ENCODE measurements at regions not wholly inside any gene's neighbourhood (a gene's known extent, or its start where the extent isn't known, plus 50 kb on each side); places are given as distances from the start of the nearest gene placed in this dataset.

DNA sequence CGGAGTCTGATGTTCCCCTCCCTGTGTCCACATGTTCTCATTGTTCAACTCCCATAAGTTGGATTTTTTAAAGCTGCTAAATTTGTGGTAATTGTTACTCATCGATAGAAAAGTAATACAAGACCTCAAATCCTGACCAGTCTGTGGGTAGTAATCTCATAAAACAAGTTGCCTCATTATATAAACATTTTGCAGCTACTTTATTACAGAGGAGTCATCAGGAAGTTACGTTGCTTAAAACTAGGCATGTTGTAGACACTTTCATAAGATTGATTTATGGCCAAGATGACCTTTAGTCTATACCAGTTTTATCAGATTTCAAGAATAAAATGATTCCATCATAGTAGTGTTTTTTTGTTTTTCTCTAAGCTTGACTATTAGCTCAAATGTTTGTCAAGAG is 208.8 kb downstream of the GIPC2 start:
- Histone ChIP-seq H3K9ac (ENCODE audit: low read length) (no peak overlapping the region), H3K27ac (ENCODE audit: low read length in 2 of 2) (no peak overlapping the region), H3K9me3 (ENCODE audit: control extremely low read depth in 1 of 3, control insufficient read depth in 2 of 3, insufficient read depth in 1 of 3, low read length in 2 of 3) (peaks cover 0 to 11% (median 0%) of the 10 kb centered on the region in 3 donors), H3K79me2 (ENCODE audit: control insufficient read depth, insufficient read depth, low read length) (no peaks in the 10 kb centered on the region), H3K4me2 (replicated peaks; ENCODE audit: low read depth, low read length, poor library complexity, severe bottlenecking) (no peak overlapping the region), H3K4me3 (ENCODE audit: control extremely low read depth in 1 of 5, extremely low read depth in 1 of 5, insufficient read depth in 1 of 5, low read depth in 2 of 5, low read length in 4 of 5) (no peak overlapping the region), H4K20me1 (ENCODE audit: control insufficient read depth, insufficient read depth, low read length, poor library complexity, severe bottlenecking) (no peaks in the 10 kb centered on the region), H3K4me1 (ENCODE audit: control insufficient read depth in 2 of 2, insufficient read depth in 2 of 2, low read length in 2 of 2) (no peaks in the 10 kb centered on the region), H3K27me3 (replicated peaks in 1 of 4; ENCODE audit: control extremely low read depth in 1 of 4, control insufficient read depth in 3 of 4, insufficient read depth in 4 of 4, low read length in 3 of 4) (peaks cover 0 to 3% (median 0%) of the 10 kb centered on the region in 4 experiments), H3K36me3 (replicated peaks in 1 of 2; ENCODE audit: control extremely low read depth in 1 of 2, control insufficient read depth in 1 of 2, extremely low read depth in 1 of 2, insufficient read depth in 2 of 2, low read length in 1 of 2) (no peaks in the 10 kb centered on the region), H2AFZ (ENCODE audit: insufficient read depth, low read depth, low read length, poor library complexity, severe bottlenecking) (no peak overlapping the region)
- H3K4me1 Mint-ChIP-seq: no peaks in the 10 kb centered on the region
- DNase-seq: no peak
- no peak for TF ChIP-seq EZH2 (IDR thresholded peaks at IDR 0.05; ENCODE audit: borderline replicate concordance, insufficient read depth, low read depth, low read length, poor library complexity, severe bottlenecking)
- TF ChIP-seq, protein P1, sequence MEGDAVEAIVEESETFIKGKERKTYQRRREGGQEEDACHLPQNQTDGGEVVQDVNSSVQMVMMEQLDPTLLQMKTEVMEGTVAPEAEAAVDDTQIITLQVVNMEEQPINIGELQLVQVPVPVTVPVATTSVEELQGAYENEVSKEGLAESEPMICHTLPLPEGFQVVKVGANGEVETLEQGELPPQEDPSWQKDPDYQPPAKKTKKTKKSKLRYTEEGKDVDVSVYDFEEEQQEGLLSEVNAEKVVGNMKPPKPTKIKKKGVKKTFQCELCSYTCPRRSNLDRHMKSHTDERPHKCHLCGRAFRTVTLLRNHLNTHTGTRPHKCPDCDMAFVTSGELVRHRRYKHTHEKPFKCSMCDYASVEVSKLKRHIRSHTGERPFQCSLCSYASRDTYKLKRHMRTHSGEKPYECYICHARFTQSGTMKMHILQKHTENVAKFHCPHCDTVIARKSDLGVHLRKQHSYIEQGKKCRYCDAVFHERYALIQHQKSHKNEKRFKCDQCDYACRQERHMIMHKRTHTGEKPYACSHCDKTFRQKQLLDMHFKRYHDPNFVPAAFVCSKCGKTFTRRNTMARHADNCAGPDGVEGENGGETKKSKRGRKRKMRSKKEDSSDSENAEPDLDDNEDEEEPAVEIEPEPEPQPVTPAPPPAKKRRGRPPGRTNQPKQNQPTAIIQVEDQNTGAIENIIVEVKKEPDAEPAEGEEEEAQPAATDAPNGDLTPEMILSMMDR (IDR thresholded peaks at IDR 0.05): no peak
- H3K9me3 Mint-ChIP-seq (ENCODE audit: insufficient read depth): no peaks in the 10 kb centered on the region
- H3K27ac Mint-ChIP-seq: no peak overlapping the region
- peaks cover 3% of the 10 kb centered on the region for H3K27me3 Mint-ChIP-seq
- ATAC-seq (ENCODE audit: low read depth): no peak
- intact Hi-C loops (cut with micrococcal nuclease): no loop called here
- POLR2A ChIA-PET: no interaction called here
- H3K4me3 Mint-ChIP-seq: no peak overlapping the region
- no CpG with 5 or more reads among the region's 3 CpGs for whole genome bisulfite sequencing (ENCODE audit: insufficient coverage)
- CTCF ChIA-PET: no interaction called here

DNA sequence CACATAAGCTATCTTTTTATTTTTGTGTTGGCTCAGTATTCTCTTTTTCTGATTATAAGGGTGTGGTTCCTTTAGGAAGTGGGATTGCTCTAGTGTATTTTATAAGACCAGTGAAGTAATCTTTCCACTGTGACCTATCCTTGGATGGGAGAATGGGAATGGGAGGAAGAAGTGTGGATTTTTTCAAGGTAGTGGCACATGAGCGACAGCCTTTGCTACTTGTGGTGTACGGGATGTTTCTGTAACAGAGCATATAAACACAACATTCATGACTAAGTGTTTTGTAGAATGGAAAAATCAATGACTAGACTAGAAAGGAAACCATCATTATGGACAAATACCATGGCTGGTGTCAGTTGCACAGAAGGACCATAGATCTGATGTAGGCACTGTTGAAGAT is 209.6 kb downstream of the GIPC2 start:
- no peak overlapping the region for H3K27ac ChIP-seq (ENCODE audit: low read length in 2 of 2)
- no peaks in the 10 kb centered on the region for H3K4me1 ChIP-seq (ENCODE audit: control insufficient read depth in 2 of 2, insufficient read depth in 2 of 2, low read length in 2 of 2)
- intact Hi-C loops (cut with micrococcal nuclease): no loop called here
- Mint-ChIP-seq H3K4me1 (no peaks in the 10 kb centered on the region), H3K27me3 (peaks cover 3% of the 10 kb centered on the region), H3K4me3 (no peak overlapping the region), H3K27ac (no peak overlapping the region), H3K9me3 (ENCODE audit: insufficient read depth) (no peaks in the 10 kb centered on the region)
- ChIA-PET POLR2A (no interaction called here), CTCF (no interaction called here)
- peaks cover 0 to 11% (median 0%) of the 10 kb centered on the region in 3 donors for H3K9me3 ChIP-seq (ENCODE audit: control extremely low read depth in 1 of 3, control insufficient read depth in 2 of 3, insufficient read depth in 1 of 3, low read length in 2 of 3)
- H4K20me1 ChIP-seq (ENCODE audit: control insufficient read depth, insufficient read depth, low read length, poor library complexity, severe bottlenecking): no peaks in the 10 kb centered on the region
- H3K4me2 ChIP-seq (replicated peaks; ENCODE audit: low read depth, low read length, poor library complexity, severe bottlenecking): no peak overlapping the region
- H3K27me3 ChIP-seq (replicated peaks in 1 of 4; ENCODE audit: control extremely low read depth in 1 of 4, control insufficient read depth in 3 of 4, insufficient read depth in 4 of 4, low read length in 3 of 4): peaks cover 0 to 3% (median 0%) of the 10 kb centered on the region in 4 experiments
- TF ChIP-seq, protein P1 (IDR thresholded peaks at IDR 0.05): no peak
- TF ChIP-seq EZH2 (IDR thresholded peaks at IDR 0.05; ENCODE audit: borderline replicate concordance, insufficient read depth, low read depth, low read length, poor library complexity, severe bottlenecking): no peak
- no peaks in the 10 kb centered on the region for H3K36me3 ChIP-seq (replicated peaks in 1 of 2; ENCODE audit: control extremely low read depth in 1 of 2, control insufficient read depth in 1 of 2, extremely low read depth in 1 of 2, insufficient read depth in 2 of 2, low read length in 1 of 2)
- DNase-seq (no peak), ATAC-seq (ENCODE audit: low read depth) (no peak)
- H3K79me2 ChIP-seq (ENCODE audit: control insufficient read depth, insufficient read depth, low read length): no peaks in the 10 kb centered on the region
- H3K9ac ChIP-seq (ENCODE audit: low read length): no peak overlapping the region
- no peak overlapping the region for H2AFZ ChIP-seq (ENCODE audit: insufficient read depth, low read depth, low read length, poor library complexity, severe bottlenecking)
- WGBS (ENCODE audit: insufficient coverage): no CpG with 5 or more reads among the region's 2 CpGs
- no peak overlapping the region for H3K4me3 ChIP-seq (ENCODE audit: control extremely low read depth in 1 of 5, extremely low read depth in 1 of 5, insufficient read depth in 1 of 5, low read depth in 2 of 5, low read length in 4 of 5)

Measured in B cell (primary cell).